SK-N-SH (cell line): ENCODE measurements at regions not wholly inside any gene's neighbourhood (a gene's known extent, or its start where the extent isn't known, plus 50 kb on each side); places are given as distances from the start of the nearest gene placed in this dataset.

Source experiments
- CTCF ChIA-PET: fragments of 300-600, 350-600 bp; formaldehyde crosslinking; extraction: SDS; loops from one replicate; lab custom pipeline; 2021; lab: Yijun Ruan, JAX
- POLR2A ChIA-PET: fragments of 350-600 bp; sonication (Branson Sonifier 250); formaldehyde crosslinking; extraction: SDS; loops from one replicate; lab custom pipeline; 2020; ENCODE audit warnings: antibody characterized with exemption, inconsistent platforms; lab: Yijun Ruan, JAX
- DNase-seq: peaks from one replicate; pipeline ENCODE4 v3.0.0; 2012
- H2AFZ ChIP-seq: fragments of 200-600 bp; sonication (generic); 2 replicates; pipeline ENCODE4 v1.8.1; 2016; ENCODE audit warnings: antibody characterized with exemption, mild to moderate bottlenecking, low read depth
- H3F3A ChIP-seq: fragments of 200-600 bp; sonication (generic); replicated peaks from 2 replicates; pipeline ENCODE3; 2016; ENCODE audit warnings: antibody characterized with exemption, mild to moderate bottlenecking; ENCODE audit not compliant: insufficient read depth
- H3K27ac ChIP-seq, 2 experiments: fragments of 200-500 bp in 1 of 2; fragments of 200-600 bp in 1 of 2; sonication (Bioruptor generic) in 1 of 2; sonication (generic), shearing (Covaris generic) in 1 of 2; 2 replicates each; pipeline versions ENCODE4 v1.5.1 to v1.6.1; 2014 to 2016; ENCODE audit warnings: low read depth in 2 of 2, inconsistent platforms in 1 of 2, low read length in 1 of 2, mild to moderate bottlenecking in 1 of 2, mixed read lengths in 1 of 2
- H3K27me3 ChIP-seq: fragments of 200-600 bp; sonication (generic), shearing (Covaris generic); 2 replicates; pipeline ENCODE4 v1.6.1; 2016; ENCODE audit warnings: mixed run types; ENCODE audit not compliant: insufficient read depth
- H3K36me3 ChIP-seq, 2 experiments: fragments of 200-500 bp in 1 of 2; fragments of 200-600 bp in 1 of 2; sonication (Bioruptor generic) in 1 of 2; sonication (generic) in 1 of 2; replicated peaks in 1 of 2; 2 replicates each; pipeline versions ENCODE3 to v1.5.1; 2014 to 2016; ENCODE audit warnings: low read length in 1 of 2, mild to moderate bottlenecking in 1 of 2; ENCODE audit not compliant: insufficient read depth in 2 of 2, control insufficient read depth in 1 of 2
- H3K4me1 ChIP-seq, 2 experiments: fragments of 200-500 bp in 1 of 2; fragments of 200-600 bp in 1 of 2; sonication (Bioruptor generic) in 1 of 2; sonication (generic), shearing (Covaris generic) in 1 of 2; 2 replicates each; pipeline versions ENCODE4 v1.5.1 to v1.6.1; 2014 to 2016; ENCODE audit warnings: low read depth in 1 of 2, low read length in 1 of 2, mixed run types in 1 of 2; ENCODE audit not compliant: insufficient read depth in 2 of 2, control insufficient read depth in 1 of 2
- H3K4me2 ChIP-seq: fragments of 200-600 bp; sonication (generic), shearing (Covaris generic); 2 replicates; pipeline ENCODE4 v1.6.1; 2017; ENCODE audit warnings: mixed run types
- H3K4me3 ChIP-seq, 2 experiments: fragments of 200-500 bp in 1 of 2; fragments of 200-600 bp in 1 of 2; sonication (Bioruptor generic) in 1 of 2; sonication (generic), shearing (Covaris generic) in 1 of 2; 2 replicates each; pipeline versions ENCODE4 v1.5.1 to v1.8.1; 2014 to 2016; ENCODE audit warnings: low read depth in 2 of 2, inconsistent platforms in 1 of 2, low read length in 1 of 2, mild to moderate bottlenecking in 1 of 2, mixed read lengths in 1 of 2, moderate library complexity in 1 of 2
- H3K79me2 ChIP-seq: fragments of 200-600 bp; sonication (generic); 2 replicates; pipeline ENCODE4 v1.8.1; 2017; ENCODE audit warnings: mild to moderate bottlenecking; ENCODE audit not compliant: insufficient read depth
- H3K9ac ChIP-seq: fragments of 200-600 bp; sonication (generic); 2 replicates; pipeline ENCODE4 v1.6.1; 2017; ENCODE audit warnings: mixed run types
- H3K9me2 ChIP-seq: fragments of 200-600 bp; sonication (generic); 2 replicates; pipeline ENCODE4 v1.6.1; 2017; ENCODE audit warnings: mixed run types
- H3K9me3 ChIP-seq: fragments of 200-600 bp; sonication (generic); 2 replicates; pipeline ENCODE4 v1.6.1; 2017; ENCODE audit warnings: mixed run types, mild to moderate bottlenecking, moderate library complexity
- H4K20me1 ChIP-seq: fragments of 200-600 bp; sonication (generic); 2 replicates; pipeline ENCODE4 v1.6.1; 2017; ENCODE audit warnings: mild to moderate bottlenecking, mixed run types; ENCODE audit not compliant: insufficient read depth
- CHD2 ChIP-seq: fragments of 150-350 bp; IDR thresholded peaks from 2 replicates; pipeline ENCODE4 v1.6.1; 2018; ENCODE audit warnings: low read length; ENCODE audit not compliant: partially characterized antibody
- ELF1 ChIP-seq: IDR thresholded peaks from 2 replicates; pipeline ENCODE4 v1.4.0; 2012
- FOXJ3 ChIP-seq: sonication (generic); formaldehyde crosslinking; IDR thresholded peaks from 2 replicates; pipeline ENCODE4 v1.5.1; 2020; ENCODE audit warnings: mild to moderate bottlenecking, missing genetic modification reagents
- GATA2 ChIP-seq: sonication (generic); formaldehyde crosslinking; IDR thresholded peaks from 2 replicates; pipeline ENCODE4 v1.5.0; 2020; ENCODE audit warnings: mild to moderate bottlenecking, missing genetic modification reagents
- JUND ChIP-seq: IDR thresholded peaks from 2 replicates; pipeline ENCODE4 v1.4.0; 2012
- RAD21 ChIP-seq: IDR thresholded peaks from 2 replicates; pipeline ENCODE4 v1.6.1; 2012; ENCODE audit warnings: mild to moderate bottlenecking, low read length
- RCOR1 ChIP-seq: fragments of 150-350 bp; IDR thresholded peaks from 2 replicates; pipeline ENCODE4 v1.6.1; 2017; ENCODE audit warnings: antibody characterized with exemption, low read length
- RXRA ChIP-seq: IDR thresholded peaks from 2 replicates; pipeline ENCODE4 v1.4.0; 2012; ENCODE audit warnings: low read depth, mild to moderate bottlenecking, borderline replicate concordance
- SMC3 ChIP-seq: IDR thresholded peaks from 2 replicates; pipeline ENCODE4 v1.6.1; 2012; ENCODE audit warnings: low read depth, low read length, improper control_type of control experiment
- YY1 ChIP-seq: IDR thresholded peaks from 2 replicates; pipeline ENCODE4 v1.4.0; 2012; ENCODE audit warnings: low read depth, mild to moderate bottlenecking
- WGBS: methylation state at CpG from one replicate; pipeline ENCODE4 v1.1.6; 2017; ENCODE audit warnings: low lambda C conversion rate; 5-methylcytosine and 5-hydroxymethylcytosine counted together
- TF ChIP-seq, protein P1 (sequence below): fragments of 150-350 bp; IDR thresholded peaks from 2 replicates; pipeline ENCODE4 v1.6.1; 2016; ENCODE audit warnings: mild to moderate bottlenecking, low read depth, low read length

DNA sequence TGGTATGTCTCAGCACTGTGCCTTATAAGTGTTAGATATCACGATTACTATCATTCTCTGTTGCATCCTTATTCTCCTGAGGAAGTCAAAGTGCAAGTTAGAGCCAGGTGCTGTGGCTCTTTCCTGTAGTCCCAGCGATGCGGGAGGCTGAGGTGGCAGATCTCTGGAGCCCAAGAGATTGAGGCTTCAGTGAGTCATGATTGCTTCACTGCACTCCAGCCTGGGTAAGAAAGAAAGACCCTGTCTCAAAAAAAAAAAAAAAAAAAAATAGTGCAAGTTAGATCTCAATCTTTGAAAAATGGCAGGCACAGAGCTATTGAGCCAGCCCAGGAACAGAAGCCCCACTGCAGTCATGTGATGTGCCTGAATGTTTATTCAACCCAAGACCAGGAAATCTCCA, 147.8 kb upstream of the POGK start:
- TF ChIP-seq RAD21 (no peak), JUND (no peak), FOXJ3 (CRISPR knock-in tag) (no peak), YY1 (no peak)
- TF ChIP-seq, all 33 proteins: peak for 0
- H4K20me1 ChIP-seq: no peaks in the 10 kb centered on the region
- H3K27me3 ChIP-seq: no peaks in the 10 kb centered on the region
- no peaks in the 10 kb centered on the region for H3K36me3 ChIP-seq
- ChIA-PET CTCF (no interaction called here), POLR2A (no interaction called here)
- no peak for DNase-seq
- no peak overlapping the region for H3K4me3 ChIP-seq
- no peaks in the 10 kb centered on the region for H3K9me2 ChIP-seq
- H3K4me1 ChIP-seq: no peaks in the 10 kb centered on the region
- H3K27ac ChIP-seq: no peak overlapping the region
- no peak overlapping the region for H2AFZ ChIP-seq
- no peaks in the 10 kb centered on the region for H3K79me2 ChIP-seq
- no peak overlapping the region for H3K4me2 ChIP-seq
- no peak overlapping the region for H3K9ac ChIP-seq
- 4% methylated on average over 3 of the region's 3 CpGs for WGBS
- H3F3A ChIP-seq: no peaks in the 10 kb centered on the region
- no peaks in the 10 kb centered on the region for H3K9me3 ChIP-seq

DNA sequence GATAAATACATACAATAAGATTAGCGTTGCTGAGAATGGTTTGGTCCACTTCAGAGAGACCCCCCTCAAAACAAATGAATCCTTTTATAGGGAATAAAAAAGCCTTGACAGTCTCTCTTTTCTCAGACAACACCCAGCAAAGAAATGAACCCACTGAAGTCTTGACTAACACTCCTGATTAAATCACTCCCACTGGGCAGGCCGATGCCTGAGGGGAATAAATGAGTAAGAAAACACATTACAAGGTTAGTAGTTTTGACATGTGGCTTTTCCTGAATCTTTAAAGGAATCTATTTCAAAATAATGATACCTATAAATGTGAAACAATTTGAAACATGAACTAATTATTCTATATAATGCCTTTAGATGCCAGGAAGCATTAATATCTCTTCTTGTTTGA, 146.9 kb upstream of the POGK start:
- H3K79me2 ChIP-seq: no peaks in the 10 kb centered on the region
- no peak for DNase-seq
- H2AFZ ChIP-seq: no peak overlapping the region
- H3K9me3 ChIP-seq: no peaks in the 10 kb centered on the region
- no peaks in the 10 kb centered on the region for H3K36me3 ChIP-seq
- TF ChIP-seq, protein P1, sequence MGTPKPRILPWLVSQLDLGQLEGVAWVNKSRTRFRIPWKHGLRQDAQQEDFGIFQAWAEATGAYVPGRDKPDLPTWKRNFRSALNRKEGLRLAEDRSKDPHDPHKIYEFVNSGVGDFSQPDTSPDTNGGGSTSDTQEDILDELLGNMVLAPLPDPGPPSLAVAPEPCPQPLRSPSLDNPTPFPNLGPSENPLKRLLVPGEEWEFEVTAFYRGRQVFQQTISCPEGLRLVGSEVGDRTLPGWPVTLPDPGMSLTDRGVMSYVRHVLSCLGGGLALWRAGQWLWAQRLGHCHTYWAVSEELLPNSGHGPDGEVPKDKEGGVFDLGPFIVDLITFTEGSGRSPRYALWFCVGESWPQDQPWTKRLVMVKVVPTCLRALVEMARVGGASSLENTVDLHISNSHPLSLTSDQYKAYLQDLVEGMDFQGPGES: no peak
- H4K20me1 ChIP-seq: no peaks in the 10 kb centered on the region
- no peaks in the 10 kb centered on the region for H3K27me3 ChIP-seq
- no peak overlapping the region for H3K4me3 ChIP-seq
- H3K4me2 ChIP-seq: no peak overlapping the region
- H3F3A ChIP-seq: no peaks in the 10 kb centered on the region
- POLR2A ChIA-PET: no interaction called here
- H3K4me1 ChIP-seq: no peaks in the 10 kb centered on the region
- no peak overlapping the region for H3K9ac ChIP-seq
- CTCF ChIA-PET: no interaction called here
- H3K9me2 ChIP-seq: no peaks in the 10 kb centered on the region
- WGBS: 0% methylated on average over 2 of the region's 2 CpGs
- H3K27ac ChIP-seq: no peak overlapping the region

DNA sequence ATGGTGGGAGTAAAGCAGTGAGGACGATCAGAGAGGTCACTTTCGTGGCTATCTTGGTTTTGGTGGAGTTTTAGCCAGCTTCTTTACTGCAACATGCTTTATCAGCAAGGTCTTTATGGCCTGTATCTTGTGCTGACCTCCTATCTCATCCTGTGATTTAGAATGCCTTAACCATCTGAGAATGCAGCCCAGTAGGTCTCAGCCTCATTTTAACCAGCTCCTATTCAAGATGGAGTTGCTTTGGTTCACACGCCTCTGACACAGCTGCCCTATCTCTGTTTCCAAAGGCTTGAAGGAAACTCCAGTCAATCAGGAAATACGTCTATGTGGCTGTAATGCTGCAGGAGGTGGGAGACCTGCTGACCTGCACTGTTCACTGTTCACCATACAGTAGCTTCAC, 146.1 kb upstream of the POGK start:
- no peaks in the 10 kb centered on the region for H4K20me1 ChIP-seq
- H2AFZ ChIP-seq: no peak overlapping the region
- no peak overlapping the region for H3K27ac ChIP-seq
- no peaks in the 10 kb centered on the region for H3K9me3 ChIP-seq
- CTCF ChIA-PET: no interaction called here
- POLR2A ChIA-PET: no interaction called here
- 0% methylated on average over 4 of the region's 4 CpGs for WGBS
- TF ChIP-seq YY1 (no peak), RXRA (no peak), CHD2 (no peak), ELF1 (no peak), RCOR1 (no peak), FOXJ3 (CRISPR knock-in tag) (no peak), GATA2 (CRISPR knock-in tag) (no peak), SMC3 (no peak)
- no peak overlapping the region for H3K4me2 ChIP-seq
- H3F3A ChIP-seq: no peaks in the 10 kb centered on the region
- no peaks in the 10 kb centered on the region for H3K36me3 ChIP-seq
- no peak overlapping the region for H3K9ac ChIP-seq
- no peaks in the 10 kb centered on the region for H3K27me3 ChIP-seq
- H3K4me3 ChIP-seq: no peak overlapping the region
- no peaks in the 10 kb centered on the region for H3K4me1 ChIP-seq
- DNase-seq: no peak
- no peaks in the 10 kb centered on the region for H3K9me2 ChIP-seq
- no peaks in the 10 kb centered on the region for H3K79me2 ChIP-seq
